ENCODE measurements at regions not wholly inside any gene's neighbourhood (a gene's known extent, or its start where the extent isn't known, plus 50 kb on each side); places are given as distances from the start of the nearest gene placed in this dataset.
"Not testable (repeated sequence)": the region's sequence is repeated elsewhere in the genome, so short reads cannot be mapped to it uniquely, and the experiment has no call there.

DNA sequence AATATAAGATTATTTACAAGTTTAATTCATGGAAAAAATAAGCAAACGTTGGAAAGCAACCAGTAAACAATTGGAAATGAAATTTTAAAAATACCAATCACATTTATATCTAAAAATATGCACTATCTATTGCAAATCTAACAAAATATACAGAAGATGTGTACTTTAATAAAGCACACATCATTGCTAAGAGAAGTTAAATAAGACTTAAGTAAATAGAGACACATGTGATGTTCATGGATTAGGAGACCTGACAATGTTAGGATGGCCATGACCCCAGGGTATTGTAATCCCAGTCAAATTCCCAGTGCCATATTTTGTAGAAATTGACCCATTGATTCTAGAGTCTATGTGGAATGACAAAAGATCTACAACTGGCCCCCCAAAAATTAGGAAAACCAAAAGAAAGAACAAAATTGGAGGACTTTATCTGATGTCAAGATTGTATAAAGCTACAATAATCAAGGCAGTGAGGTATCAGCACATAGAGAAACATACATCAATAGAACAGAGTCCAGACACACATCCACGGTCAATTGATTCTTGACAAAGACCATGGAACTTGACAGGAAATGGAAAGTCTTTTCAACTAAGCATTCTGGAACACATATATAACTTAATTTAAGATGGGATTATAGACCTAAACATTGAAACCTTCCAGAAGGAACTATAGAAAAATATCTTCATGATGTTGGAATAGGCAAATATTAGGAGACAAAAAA, 90.8 kb upstream of the USP29 start:
- TF ChIP-seq, protein P1, sequence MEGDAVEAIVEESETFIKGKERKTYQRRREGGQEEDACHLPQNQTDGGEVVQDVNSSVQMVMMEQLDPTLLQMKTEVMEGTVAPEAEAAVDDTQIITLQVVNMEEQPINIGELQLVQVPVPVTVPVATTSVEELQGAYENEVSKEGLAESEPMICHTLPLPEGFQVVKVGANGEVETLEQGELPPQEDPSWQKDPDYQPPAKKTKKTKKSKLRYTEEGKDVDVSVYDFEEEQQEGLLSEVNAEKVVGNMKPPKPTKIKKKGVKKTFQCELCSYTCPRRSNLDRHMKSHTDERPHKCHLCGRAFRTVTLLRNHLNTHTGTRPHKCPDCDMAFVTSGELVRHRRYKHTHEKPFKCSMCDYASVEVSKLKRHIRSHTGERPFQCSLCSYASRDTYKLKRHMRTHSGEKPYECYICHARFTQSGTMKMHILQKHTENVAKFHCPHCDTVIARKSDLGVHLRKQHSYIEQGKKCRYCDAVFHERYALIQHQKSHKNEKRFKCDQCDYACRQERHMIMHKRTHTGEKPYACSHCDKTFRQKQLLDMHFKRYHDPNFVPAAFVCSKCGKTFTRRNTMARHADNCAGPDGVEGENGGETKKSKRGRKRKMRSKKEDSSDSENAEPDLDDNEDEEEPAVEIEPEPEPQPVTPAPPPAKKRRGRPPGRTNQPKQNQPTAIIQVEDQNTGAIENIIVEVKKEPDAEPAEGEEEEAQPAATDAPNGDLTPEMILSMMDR (IDR thresholded peaks at IDR 0.05; ENCODE audit: unreplicated experiment in 3 of 3) = no peak

DNA sequence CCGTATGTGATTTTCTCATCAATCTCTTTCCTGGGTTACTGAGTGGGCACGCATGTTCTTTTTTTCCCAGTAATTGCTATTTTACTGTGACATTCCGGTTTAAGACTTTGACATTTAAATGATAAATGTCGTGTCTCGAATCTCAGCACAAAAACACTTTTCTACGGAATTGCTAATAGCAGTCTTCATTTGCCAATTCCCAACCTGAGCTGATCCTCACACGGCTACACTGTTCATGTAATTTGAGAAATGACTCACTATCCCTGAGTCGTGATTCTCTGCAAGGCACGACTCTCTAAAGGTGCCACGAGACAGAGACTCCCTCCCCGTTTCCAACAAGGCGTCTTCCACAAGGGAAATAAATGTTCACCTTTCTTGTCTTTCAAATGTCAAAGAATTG, 88.7 kb upstream of the USP29 start:
- Mint-ChIP-seq H3K4me1 (no peaks in the 10 kb centered on the region), H3K4me3 (no peak overlapping the region), H3K36me3 (ENCODE audit: low read depth) (peaks cover 9% of the 10 kb centered on the region), H3K9me3 (peaks cover 55% of the 10 kb centered on the region), H3K27ac (no peak overlapping the region), H3K27me3 (ENCODE audit: low read depth) (no peaks in the 10 kb centered on the region)
- TF ChIP-seq, protein P1 (IDR thresholded peaks at IDR 0.05; ENCODE audit: unreplicated experiment in 3 of 3) = no peak

More for the DNA sequence above, 90.8 kb upstream of the USP29 start:
- Mint-ChIP-seq H3K36me3 (ENCODE audit: low read depth) (peaks cover 4% of the 10 kb centered on the region), H3K27me3 (ENCODE audit: low read depth) (no peaks in the 10 kb centered on the region), H3K27ac (no peak overlapping the region), H3K4me1 (no peaks in the 10 kb centered on the region), H3K9me3 (peaks cover 58% of the 10 kb centered on the region), H3K4me3 (no peak overlapping the region)

DNA sequence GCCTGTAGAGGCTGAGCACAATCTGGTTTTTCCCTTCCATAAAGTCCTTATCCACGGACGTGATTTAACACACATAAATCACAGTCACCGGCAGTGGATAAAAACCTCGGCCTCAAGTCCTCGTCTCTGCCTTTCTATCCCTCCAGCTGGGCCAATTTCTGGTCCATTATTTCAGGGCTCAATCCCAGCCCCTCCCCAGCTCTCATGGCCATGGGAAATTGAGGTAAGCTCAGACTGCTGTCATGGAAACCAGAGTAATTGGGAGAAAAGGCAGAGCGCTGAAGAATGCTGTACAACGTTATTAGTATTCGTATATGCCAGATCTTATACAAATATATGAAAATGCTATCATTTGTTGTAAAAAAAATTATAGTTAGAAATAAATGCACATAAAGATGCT, 86.2 kb upstream of the USP29 start:
- peaks cover 60% of the 10 kb centered on the region for H3K9me3 Mint-ChIP-seq
- no peaks in the 10 kb centered on the region for H3K27me3 Mint-ChIP-seq (ENCODE audit: low read depth)
- H3K4me3 Mint-ChIP-seq = no peak overlapping the region
- TF ChIP-seq, protein P1 (IDR thresholded peaks at IDR 0.05; ENCODE audit: unreplicated experiment in 3 of 3) = no peak
- no peaks in the 10 kb centered on the region for H3K4me1 Mint-ChIP-seq
- no peak overlapping the region for H3K27ac Mint-ChIP-seq
- H3K36me3 Mint-ChIP-seq (ENCODE audit: low read depth) = peaks cover 12% of the 10 kb centered on the region

DNA sequence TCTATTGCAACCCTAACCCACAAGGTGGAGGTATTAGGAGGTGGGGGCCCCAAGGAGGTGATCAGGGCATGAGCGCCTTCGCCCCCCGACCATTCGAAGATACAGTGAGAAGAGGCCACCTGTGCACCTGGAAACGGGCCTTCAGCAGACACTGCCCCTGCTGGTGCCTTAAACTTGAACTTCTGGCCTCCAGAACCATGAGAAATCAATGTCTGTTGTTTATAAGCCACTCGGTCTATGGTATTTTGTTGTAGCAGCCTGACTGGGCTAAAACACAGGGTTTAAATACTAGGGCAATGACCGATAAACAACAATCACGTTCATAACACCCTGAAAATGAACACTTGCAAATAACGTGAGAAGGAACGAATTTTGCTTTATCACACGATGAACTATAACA, 85.2 kb upstream of the USP29 start:
- H3K36me3 Mint-ChIP-seq (ENCODE audit: low read depth) = peaks cover 12% of the 10 kb centered on the region
- H3K4me3 Mint-ChIP-seq = no peak overlapping the region
- no peaks in the 10 kb centered on the region for H3K4me1 Mint-ChIP-seq
- TF ChIP-seq, protein P1 (IDR thresholded peaks at IDR 0.05; ENCODE audit: unreplicated experiment in 3 of 3) = no peak
- H3K27me3 Mint-ChIP-seq (ENCODE audit: low read depth) = no peaks in the 10 kb centered on the region
- peaks cover 62% of the 10 kb centered on the region for H3K9me3 Mint-ChIP-seq
- no peak overlapping the region for H3K27ac Mint-ChIP-seq

DNA sequence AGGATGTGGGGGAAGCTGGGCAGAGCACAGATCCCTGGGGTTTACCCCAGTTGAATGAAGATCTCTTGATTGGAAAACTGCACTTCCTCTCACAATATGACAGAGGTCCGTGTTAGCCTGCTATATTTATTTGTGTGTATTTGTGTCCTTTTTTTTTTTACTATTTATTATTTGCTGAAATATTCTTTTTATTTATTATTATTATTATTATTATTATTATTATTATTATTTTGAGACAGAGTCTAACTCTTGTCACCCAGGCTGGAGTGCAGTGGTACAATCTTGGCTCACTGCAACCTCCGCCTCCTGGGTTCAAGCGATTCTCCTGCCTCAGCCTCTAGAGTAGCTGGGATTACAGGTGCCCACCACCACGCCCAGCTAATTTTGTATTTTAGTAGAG, 84.0 kb upstream of the USP29 start:
- not testable (repeated sequence) for H3K27ac Mint-ChIP-seq; H3K4me1 Mint-ChIP-seq; H3K27me3 Mint-ChIP-seq (ENCODE audit: low read depth); H3K4me3 Mint-ChIP-seq
- H3K9me3 Mint-ChIP-seq = peaks cover 64% of the 10 kb centered on the region
- peaks cover 12% of the 10 kb centered on the region for H3K36me3 Mint-ChIP-seq (ENCODE audit: low read depth)

DNA sequence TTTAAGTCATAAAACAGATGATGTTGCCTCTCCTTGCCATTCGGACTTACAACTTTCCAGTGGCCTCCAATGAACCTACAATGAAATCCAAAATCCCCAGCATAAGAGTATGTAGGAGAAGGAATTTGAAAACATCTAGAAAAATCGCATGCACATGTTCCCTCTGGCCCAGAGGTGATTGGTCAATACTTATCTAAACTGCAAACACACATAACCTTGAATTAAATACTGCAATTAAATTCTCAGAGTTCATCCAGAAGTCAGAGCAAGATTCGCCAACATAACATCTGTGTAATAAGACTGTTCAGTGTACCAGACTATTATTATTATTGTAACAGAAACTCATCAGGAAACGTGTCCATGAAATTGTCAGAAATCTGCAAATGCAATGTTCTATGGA, 82.2 kb upstream of the USP29 start:
- Mint-ChIP-seq H3K27ac (no peak overlapping the region), H3K9me3 (peaks cover 65% of the 10 kb centered on the region), H3K4me3 (no peak overlapping the region), H3K4me1 (no peaks in the 10 kb centered on the region), H3K27me3 (ENCODE audit: low read depth) (no peaks in the 10 kb centered on the region), H3K36me3 (ENCODE audit: low read depth) (peaks cover 12% of the 10 kb centered on the region)
- TF ChIP-seq, protein P1 (IDR thresholded peaks at IDR 0.05; ENCODE audit: unreplicated experiment in 3 of 3) = no peak
